ENCODE measurements at regions not wholly inside any gene's neighbourhood (a gene's known extent, or its start where the extent isn't known, plus 50 kb on each side); places are given as distances from the start of the nearest gene placed in this dataset.
A peak's percentile ranks its signal among the peaks of the same experiment; 100 is the strongest.

- 49 to 76% (median 53%) methylated on average over 4 to 5 of the region's 5 CpGs for whole genome bisulfite sequencing, 4 donors
- intact Hi-C loops (cut with DNase I): no loop called here
- peak in 2 of 5 donors; percentile 74 to 75 for DNase-seq
Observed at GRCh38 chr1:229062135-229062534, 208.8 kb upstream of the RAB4A start.

GRCh38 chr1:229063154-229063773, 207.6 kb upstream of the RAB4A start:
- H3K27me3 ChIP-seq: no peaks in the 10 kb centered on the region
- H3K9me3 ChIP-seq: no peaks in the 10 kb centered on the region
- WGBS, 4 donors: 94 to 99% (median 96%) methylated on average over 5 of the region's 5 CpGs
- no peak for ATAC-seq
- no peaks in the 10 kb centered on the region for H3K36me3 ChIP-seq
- TF ChIP-seq CTCF (IDR thresholded peaks at IDR 0.05) (no peak), POLR2A (IDR thresholded peaks at IDR 0.05) (no peak)
- no peak overlapping the region for H3K27ac ChIP-seq
- DNase-seq: no peak
- H3K4me1 ChIP-seq: peaks cover 0 to 66% (median 20%) of the 10 kb centered on the region in 12 donors
- H3K4me3 ChIP-seq: no peak overlapping the region
- intact Hi-C loops (cut with DNase I): no loop called here

More at GRCh38 chr1:229062135-229062534, 208.8 kb upstream of the RAB4A start:
- no peak overlapping the region for H3K27ac ChIP-seq
- H3K36me3 ChIP-seq: no peaks in the 10 kb centered on the region
- no peak for TF ChIP-seq CTCF (IDR thresholded peaks at IDR 0.05)
- no peak for TF ChIP-seq POLR2A (IDR thresholded peaks at IDR 0.05)
- no peak overlapping the region for H3K4me3 ChIP-seq
- H3K4me1 ChIP-seq: peaks cover 0 to 64% (median 23%) of the 10 kb centered on the region in 12 donors
- no peaks in the 10 kb centered on the region for H3K9me3 ChIP-seq
- peak in 2 of 4 donors; percentile 55 to 58 for ATAC-seq
- no peaks in the 10 kb centered on the region for H3K27me3 ChIP-seq

GRCh38 chr1:229064320-229065168, 206.4 kb upstream of the RAB4A start:
- Histone ChIP-seq H3K27me3 (no peaks in the 10 kb centered on the region), H3K4me3 (no peak overlapping the region), H3K27ac (no peak overlapping the region), H3K4me1 (peaks cover 0 to 65% (median 11%) of the 10 kb centered on the region in 12 donors), H3K36me3 (no peaks in the 10 kb centered on the region), H3K9me3 (no peaks in the 10 kb centered on the region)
- ATAC-seq (no peak), DNase-seq (no peak)
- TF ChIP-seq POLR2A (IDR thresholded peaks at IDR 0.05) (no peak), CTCF (IDR thresholded peaks at IDR 0.05) (no peak)
- intact Hi-C loops (cut with DNase I): no loop called here
- 62 to 71% (median 70%) methylated on average over 12 of the region's 12 CpGs for WGBS, 4 donors

GRCh38 chr1:229065613-229066012, 205.3 kb upstream of the RAB4A start:
- no peak for TF ChIP-seq CTCF (IDR thresholded peaks at IDR 0.05)
- TF ChIP-seq POLR2A (IDR thresholded peaks at IDR 0.05): no peak
- Histone ChIP-seq H3K4me1 (peaks cover 0 to 68% (median 5%) of the 10 kb centered on the region in 12 donors), H3K36me3 (no peaks in the 10 kb centered on the region), H3K27me3 (no peaks in the 10 kb centered on the region), H3K9me3 (no peaks in the 10 kb centered on the region), H3K27ac (no peak overlapping the region), H3K4me3 (no peak overlapping the region)
- intact Hi-C loops (cut with DNase I): no loop called here
- no peak for DNase-seq
- ATAC-seq: no peak
- WGBS, 4 donors: 85 to 92% (median 88%) methylated on average over 3 of the region's 3 CpGs
